ENCODE measurements at regions not wholly inside any gene's neighbourhood (a gene's known extent, or its start where the extent isn't known, plus 50 kb on each side); places are given as distances from the start of the nearest gene placed in this dataset.
"Not testable (repeated sequence)": the region's sequence is repeated elsewhere in the genome, so short reads cannot be mapped to it uniquely, and the experiment has no call there.

- no peak for DNase-seq (ENCODE audit: low read depth)
Observed at GRCh38 chr6:84635081-84635761, 129.2 kb downstream of the TBX18 start.

GRCh38 chr6:84633771-84634170, 130.6 kb downstream of the TBX18 start:
- DNase-seq (ENCODE audit: low read depth): no peak

DNA sequence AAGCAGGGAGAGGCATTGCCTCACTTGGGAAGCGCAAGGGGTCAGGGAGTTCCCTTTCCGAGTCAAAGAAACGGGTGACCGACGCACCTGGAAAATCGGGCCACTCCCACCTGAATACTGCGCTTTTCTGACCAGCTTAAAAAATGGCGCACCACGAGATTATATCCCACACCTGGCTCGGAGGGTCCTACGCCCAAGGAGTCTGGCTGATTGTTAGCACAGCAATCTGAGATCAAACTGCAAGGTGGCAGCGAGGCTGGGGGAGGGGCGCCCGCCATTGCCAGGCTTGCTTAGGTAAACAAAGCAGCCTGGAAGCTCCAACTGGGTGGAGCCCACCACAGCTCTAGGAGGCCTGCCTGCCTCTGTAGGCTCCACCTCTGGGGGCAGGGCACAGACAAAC, 137.9 kb downstream of the TBX18 start:
- DNase-seq (ENCODE audit: low read depth): not testable (repeated sequence)

GRCh38 chr6:84625506-84625905, 138.9 kb downstream of the TBX18 start:
- no peak for DNase-seq (ENCODE audit: low read depth)

DNA sequence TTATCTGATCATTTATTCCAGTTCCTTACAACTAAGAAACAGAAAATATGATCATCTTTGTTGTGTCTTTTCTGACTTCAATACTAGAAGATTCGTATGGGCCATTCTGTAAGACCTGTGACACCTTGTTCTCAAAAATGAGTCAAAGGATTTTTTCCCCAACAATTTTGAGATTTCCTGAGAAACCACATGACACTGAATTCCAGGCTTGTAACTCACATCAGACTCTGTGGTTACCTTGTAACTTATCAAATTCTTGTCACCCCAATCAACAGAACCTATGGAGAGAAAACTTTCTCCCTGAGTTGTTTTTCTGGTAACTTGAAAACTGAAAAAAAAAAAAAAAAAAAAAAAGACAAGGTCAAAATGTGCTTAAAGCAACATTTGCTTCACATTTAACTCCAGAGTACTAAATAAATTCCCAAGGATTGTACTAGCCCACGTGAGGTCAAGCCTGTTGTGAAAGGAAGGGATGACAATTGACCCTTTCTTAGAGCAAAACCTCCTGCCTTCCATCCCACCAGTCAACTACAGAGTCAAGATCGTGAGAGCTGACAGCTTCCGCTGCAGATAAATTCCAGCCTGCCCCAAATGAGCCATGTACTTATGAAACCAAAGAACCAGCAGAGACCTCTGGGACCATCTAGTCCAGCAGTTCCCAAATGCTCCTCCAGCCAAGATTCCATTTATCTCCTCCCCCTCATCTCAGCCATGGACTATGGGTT, 140.3 kb downstream of the TBX18 start:
- peak; percentile 66 for DNase-seq (ENCODE audit: low read depth)

- DNase-seq (ENCODE audit: low read depth): no peak
Observed at GRCh38 chr6:84618836-84619235, 145.6 kb downstream of the TBX18 start.

GRCh38 chr6:84618046-84618752, 146.2 kb downstream of the TBX18 start:
- DNase-seq (ENCODE audit: low read depth): peak; percentile 40

GRCh38 chr6:84615987-84616386, 148.4 kb downstream of the TBX18 start:
- DNase-seq (ENCODE audit: low read depth): no peak

- DNase-seq (ENCODE audit: low read depth): no peak
Observed at GRCh38 chr6:84615113-84615850, 149.1 kb downstream of the TBX18 start.

DNA sequence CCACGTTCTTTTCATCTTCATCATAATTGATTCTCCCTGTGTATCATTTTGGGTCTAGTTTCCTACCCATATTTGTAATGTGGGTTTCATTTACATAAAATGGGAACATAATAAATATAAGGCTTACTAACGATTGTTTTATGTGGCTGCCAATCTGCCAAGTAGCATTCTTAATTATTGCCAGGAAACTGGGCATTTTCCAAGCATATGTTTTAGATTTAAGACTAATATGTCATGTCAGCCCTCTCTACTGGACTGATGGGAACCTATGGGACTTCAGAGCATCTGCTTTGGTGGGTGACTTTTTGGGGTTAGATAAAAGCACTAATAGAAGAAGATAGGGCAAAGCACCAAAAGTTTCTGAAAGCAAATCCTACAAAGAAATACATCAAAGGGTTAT, 157.5 kb downstream of the TBX18 start:
- DNase-seq (ENCODE audit: low read depth): no peak

DNA sequence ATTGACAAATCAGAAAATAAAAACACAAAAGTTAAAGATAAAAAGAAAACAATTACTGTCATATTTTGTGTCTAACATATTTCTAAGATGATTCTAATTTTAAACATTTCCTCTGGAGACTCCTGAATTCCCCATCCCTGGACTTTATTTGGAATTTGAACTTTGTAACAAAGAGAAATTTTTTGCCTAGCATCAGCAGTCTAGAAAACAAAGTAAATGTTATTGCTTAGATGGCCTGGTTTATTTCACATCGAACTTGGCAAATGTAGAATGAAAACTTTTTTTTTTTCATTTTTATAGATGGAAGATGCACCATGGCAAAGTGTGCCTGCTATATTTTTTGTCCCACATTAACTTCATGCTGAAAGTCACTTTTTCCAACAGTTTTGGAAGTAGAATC, 159.1 kb downstream of the TBX18 start:
- no peak for DNase-seq (ENCODE audit: low read depth)

GRCh38 chr6:84601366-84601765, 163.0 kb downstream of the TBX18 start:
- DNase-seq (ENCODE audit: low read depth): no peak

- DNase-seq (ENCODE audit: low read depth): no peak
Observed at GRCh38 chr6:84599991-84600390, 164.4 kb downstream of the TBX18 start.

DNA sequence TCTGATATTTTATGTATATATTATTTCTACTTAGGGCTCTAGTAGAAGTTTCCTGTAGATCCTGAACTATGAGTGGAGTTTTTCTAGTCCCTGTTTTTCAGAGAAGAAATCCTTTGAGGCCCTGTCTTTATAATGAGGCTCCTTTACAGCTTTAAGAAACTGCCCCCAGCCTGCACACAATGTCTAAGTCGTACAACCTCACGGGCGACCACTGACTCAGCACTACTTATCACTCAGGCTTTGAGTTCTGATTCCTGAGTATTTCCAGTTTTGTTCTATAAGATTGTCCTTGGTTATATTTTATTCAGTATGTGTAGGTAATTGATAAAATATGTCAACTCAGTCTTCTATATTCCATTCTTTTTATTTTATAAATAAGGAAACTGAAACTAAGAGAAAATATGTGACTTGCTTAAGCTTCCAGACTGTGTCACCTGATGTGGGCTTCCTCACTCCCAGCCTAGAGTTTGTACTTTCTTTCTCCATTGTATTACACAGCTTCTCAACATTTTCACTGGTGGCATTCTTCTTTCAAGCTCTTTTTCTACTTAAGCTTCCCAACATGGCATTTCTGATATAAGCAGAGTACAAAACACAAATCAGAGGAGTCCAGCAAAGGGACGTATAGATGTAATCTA, 167.0 kb downstream of the TBX18 start:
- DNase-seq (ENCODE audit: low read depth): no peak

GRCh38 chr6:84596488-84596887, 167.9 kb downstream of the TBX18 start:
- DNase-seq (ENCODE audit: low read depth): no peak

GRCh38 chr6:84588697-84589080, 175.7 kb downstream of the TBX18 start:
- DNase-seq (ENCODE audit: low read depth): no peak

DNA sequence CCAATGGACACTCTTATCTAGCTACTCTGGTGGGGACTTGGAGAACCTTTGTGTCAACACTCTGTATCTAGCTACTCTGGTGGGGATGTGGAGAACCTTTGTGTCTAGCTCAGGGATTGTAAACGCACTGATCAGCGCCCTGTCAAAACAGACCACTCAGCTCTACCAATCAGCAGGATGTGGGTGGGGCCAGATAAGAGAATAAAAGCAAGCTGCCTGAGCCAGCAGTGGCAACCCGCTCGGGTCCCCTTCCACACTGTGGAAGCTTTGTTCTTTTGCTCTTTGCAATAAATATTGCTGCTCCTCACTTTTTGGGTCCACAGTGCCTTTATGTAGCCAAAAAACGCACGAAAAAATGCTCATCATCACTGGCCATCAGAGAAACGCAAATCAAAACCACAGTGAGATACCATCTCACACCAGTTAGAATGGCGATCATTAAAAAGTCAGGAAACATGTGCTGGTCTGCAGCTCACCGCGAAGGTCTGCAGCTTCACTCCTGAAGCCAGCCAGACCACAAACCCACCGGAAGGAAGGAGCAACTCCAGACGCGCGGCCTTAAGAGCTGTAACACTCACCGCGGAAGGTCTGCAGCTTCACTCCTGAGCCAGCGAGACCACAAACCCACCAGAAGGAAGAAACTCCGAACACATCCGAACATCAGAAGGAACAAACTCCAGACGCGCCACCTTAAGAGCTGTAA, 176.3 kb downstream of the TBX18 start:
- not testable (repeated sequence) for DNase-seq (ENCODE audit: low read depth)

GRCh38 chr6:84587202-84587940, 177.0 kb downstream of the TBX18 start:
- DNase-seq (ENCODE audit: low read depth): not testable (repeated sequence)

GRCh38 chr6:84583784-84584183, 180.6 kb downstream of the TBX18 start:
- no peak for DNase-seq (ENCODE audit: low read depth)

DNA sequence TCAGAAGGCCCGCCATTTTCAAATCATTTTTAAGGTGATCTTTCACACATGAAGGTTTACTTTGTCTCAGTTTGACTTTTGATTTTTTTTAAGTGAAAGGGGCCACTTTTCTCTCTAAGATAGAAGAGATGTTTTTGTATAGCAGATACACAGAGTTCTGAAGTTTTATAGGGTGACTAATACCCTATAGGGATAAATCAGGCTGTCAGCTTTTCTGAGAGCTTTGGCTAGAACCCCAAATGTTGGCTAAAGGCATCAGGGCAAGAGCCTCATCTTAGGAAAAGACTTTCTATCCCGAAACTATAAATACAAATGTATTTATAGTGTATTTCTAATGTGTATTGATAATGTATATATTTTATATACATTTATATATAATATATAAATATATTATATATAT, 181.4 kb downstream of the TBX18 start:
- DNase-seq (ENCODE audit: low read depth): no peak

Measured in HS-27A (cell line).